Mucosa of descending colon (tissue), 3 donors: ENCODE measurements at regions not wholly inside any gene's neighbourhood (a gene's known extent, or its start where the extent isn't known, plus 50 kb on each side); places are given as distances from the start of the nearest gene placed in this dataset.
"Not testable (repeated sequence)": the region's sequence is repeated elsewhere in the genome, so short reads cannot be mapped to it uniquely, and the experiment has no call there.

ENCODE experiments used
- ATAC-seq: fragments of 200-7000 bp; cut with Tn5 transposase; one replicate; pipeline ENCODE4 v1.9.1; 2020; ENCODE audit warnings: mild to moderate bottlenecking, moderate library complexity
- DNase-seq, 3 donors: peaks; one replicate each; pipeline ENCODE4 v3.0.0-alpha.2; 2020
- H3K36me3 ChIP-seq: fragments of 200-600 bp; one replicate; pipeline ENCODE4 v1.8.0; 2021; ENCODE audit warnings: low read depth, mild to moderate bottlenecking
- H3K4me1 ChIP-seq: fragments of 200-600 bp; one replicate; pipeline ENCODE4 v1.8.0; 2021; ENCODE audit warnings: low read depth, mild to moderate bottlenecking
- H3K4me3 ChIP-seq: fragments of 200-600 bp; one replicate; pipeline ENCODE4 v1.8.0; 2021; ENCODE audit warnings: mild to moderate bottlenecking
- H3K9me3 ChIP-seq: fragments of 200-600 bp; one replicate; pipeline ENCODE4 v1.8.0; 2021; ENCODE audit warnings: mild to moderate bottlenecking
- CTCF ChIP-seq: fragments of 200-600 bp; IDR thresholded peaks from one replicate; pipeline ENCODE4 v1.8.0; 2022; ENCODE audit warnings: antibody characterized with exemption, mild to moderate bottlenecking
- intact Hi-C, 2 donors: fragments of 100-400 bp; cut with DNase I in 1 of 2; cut with micrococcal nuclease in 1 of 2; formaldehyde crosslinking; loops; one replicate each; pipeline versions ENCODE4 v1.11.0 to v1.11.1; 2022; cut with DNase I, micrococcal nuclease
- donor health status: DM: no; HTN: no; CAD: no; lungs with moderate emphysema.
- donor health status: DM: no; HTN: no; CAD: no.
- donor health status: DM: no; HTN: yes; CAD: no.

- H3K4me3 ChIP-seq, result no peak overlapping the region
- no peak for TF ChIP-seq CTCF
- ATAC-seq (no peak), DNase-seq (no peak)
- no peaks in the 10 kb centered on the region for H3K36me3 ChIP-seq
- H3K4me1 ChIP-seq, result no peaks in the 10 kb centered on the region
- intact Hi-C loops, result no loop called here
- H3K9me3 ChIP-seq, result no peaks in the 10 kb centered on the region
Observed at GRCh38 chr14:25699981-25700380, 650.0 kb upstream of the STXBP6 start.

GRCh38 chr14:25698111-25698510, 648.2 kb upstream of the STXBP6 start:
- intact Hi-C loops, result no loop called here
- H3K4me1 ChIP-seq, result no peaks in the 10 kb centered on the region
- no peaks in the 10 kb centered on the region for H3K36me3 ChIP-seq
- TF ChIP-seq CTCF, result no peak
- DNase-seq (no peak), ATAC-seq (no peak)
- H3K9me3 ChIP-seq, result no peaks in the 10 kb centered on the region
- no peak overlapping the region for H3K4me3 ChIP-seq

- ATAC-seq, result no peak
- Histone ChIP-seq H3K4me3 (no peak overlapping the region), H3K4me1 (no peaks in the 10 kb centered on the region), H3K9me3 (no peaks in the 10 kb centered on the region), H3K36me3 (no peaks in the 10 kb centered on the region)
- no peak for DNase-seq
- intact Hi-C loops, result no loop called here
- no peak for TF ChIP-seq CTCF
Observed at GRCh38 chr14:25696176-25696575, 646.2 kb upstream of the STXBP6 start.

GRCh38 chr14:25685004-25685403, 635.1 kb upstream of the STXBP6 start:
- ATAC-seq (no peak), DNase-seq (no peak)
- intact Hi-C loops, result no loop called here
- Histone ChIP-seq H3K4me3 (no peak overlapping the region), H3K36me3 (no peaks in the 10 kb centered on the region), H3K4me1 (no peaks in the 10 kb centered on the region), H3K9me3 (no peaks in the 10 kb centered on the region)
- TF ChIP-seq CTCF, result no peak

GRCh38 chr14:25680934-25681333, 631.0 kb upstream of the STXBP6 start:
- ATAC-seq (no peak), DNase-seq (no peak)
- H3K4me3 ChIP-seq, result no peak overlapping the region
- H3K4me1 ChIP-seq, result no peaks in the 10 kb centered on the region
- no peaks in the 10 kb centered on the region for H3K36me3 ChIP-seq
- no peaks in the 10 kb centered on the region for H3K9me3 ChIP-seq
- intact Hi-C loops, result no loop called here
- TF ChIP-seq CTCF, result no peak

GRCh38 chr14:25680511-25680910, 630.6 kb upstream of the STXBP6 start:
- H3K36me3 ChIP-seq, H3K9me3 ChIP-seq, ATAC-seq, H3K4me1 ChIP-seq, H3K4me3 ChIP-seq, intact Hi-C loops, DNase-seq: not testable (repeated sequence)
